ENCODE measurements at regions not wholly inside any gene's neighbourhood (a gene's known extent, or its start where the extent isn't known, plus 50 kb on each side); places are given as distances from the start of the nearest gene placed in this dataset.

GRCh38 chr9:10899509-10899908, 286.7 kb upstream of the PTPRD start:
- no peak overlapping the region for H3K4me3 ChIP-seq (ENCODE audit: low read depth, low read length)
- TF ChIP-seq, protein P1, sequence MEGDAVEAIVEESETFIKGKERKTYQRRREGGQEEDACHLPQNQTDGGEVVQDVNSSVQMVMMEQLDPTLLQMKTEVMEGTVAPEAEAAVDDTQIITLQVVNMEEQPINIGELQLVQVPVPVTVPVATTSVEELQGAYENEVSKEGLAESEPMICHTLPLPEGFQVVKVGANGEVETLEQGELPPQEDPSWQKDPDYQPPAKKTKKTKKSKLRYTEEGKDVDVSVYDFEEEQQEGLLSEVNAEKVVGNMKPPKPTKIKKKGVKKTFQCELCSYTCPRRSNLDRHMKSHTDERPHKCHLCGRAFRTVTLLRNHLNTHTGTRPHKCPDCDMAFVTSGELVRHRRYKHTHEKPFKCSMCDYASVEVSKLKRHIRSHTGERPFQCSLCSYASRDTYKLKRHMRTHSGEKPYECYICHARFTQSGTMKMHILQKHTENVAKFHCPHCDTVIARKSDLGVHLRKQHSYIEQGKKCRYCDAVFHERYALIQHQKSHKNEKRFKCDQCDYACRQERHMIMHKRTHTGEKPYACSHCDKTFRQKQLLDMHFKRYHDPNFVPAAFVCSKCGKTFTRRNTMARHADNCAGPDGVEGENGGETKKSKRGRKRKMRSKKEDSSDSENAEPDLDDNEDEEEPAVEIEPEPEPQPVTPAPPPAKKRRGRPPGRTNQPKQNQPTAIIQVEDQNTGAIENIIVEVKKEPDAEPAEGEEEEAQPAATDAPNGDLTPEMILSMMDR (IDR thresholded peaks at IDR 0.05; ENCODE audit: insufficient read depth, low read depth, low read length), result no peak
- no peaks in the 10 kb centered on the region for H3K27me3 ChIP-seq (ENCODE audit: control insufficient read depth, insufficient read depth, low read length)
- no peaks in the 10 kb centered on the region for H3K36me3 ChIP-seq (ENCODE audit: control insufficient read depth, insufficient read depth, low read length)
- POLR2A ChIA-PET, result no interaction called here
- no peak for DNase-seq (ENCODE audit: low read depth)
- CTCF ChIA-PET, result no interaction called here

GRCh38 chr9:10903969-10904368, 291.2 kb upstream of the PTPRD start:
- ChIA-PET CTCF (no interaction called here), POLR2A (no interaction called here)
- no peak for DNase-seq (ENCODE audit: low read depth)
- Histone ChIP-seq H3K36me3 (ENCODE audit: control insufficient read depth, insufficient read depth, low read length) (no peaks in the 10 kb centered on the region), H3K27me3 (ENCODE audit: control insufficient read depth, insufficient read depth, low read length) (no peaks in the 10 kb centered on the region), H3K4me3 (ENCODE audit: low read depth, low read length) (no peak overlapping the region)
- TF ChIP-seq, protein P1 (IDR thresholded peaks at IDR 0.05; ENCODE audit: insufficient read depth, low read depth, low read length), result no peak

DNA sequence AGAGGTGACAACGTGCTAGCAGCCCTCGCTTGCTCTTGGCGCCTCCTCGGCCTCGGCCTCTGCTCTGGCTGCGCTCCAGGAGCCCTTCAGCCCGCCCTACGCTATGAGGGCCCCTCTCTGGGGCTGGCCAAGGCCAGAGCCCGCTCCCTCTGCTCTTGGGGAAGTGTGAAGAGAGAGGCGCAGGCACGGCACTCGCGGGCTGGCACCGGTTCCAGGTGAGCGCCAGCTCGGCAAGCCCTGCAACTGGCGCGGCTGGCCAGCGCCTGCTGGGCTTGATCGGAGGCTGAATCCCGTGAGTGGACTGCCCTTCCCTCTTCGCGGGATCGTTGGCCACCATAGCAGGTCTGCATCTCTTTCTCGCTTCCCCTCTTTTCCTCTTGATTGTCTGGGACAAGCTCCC, 298.0 kb upstream of the PTPRD start:
- TF ChIP-seq, protein P1 (IDR thresholded peaks at IDR 0.05; ENCODE audit: insufficient read depth, low read depth, low read length), result no peak
- ChIA-PET CTCF (no interaction called here), POLR2A (no interaction called here)
- Histone ChIP-seq H3K36me3 (ENCODE audit: control insufficient read depth, insufficient read depth, low read length) (no peaks in the 10 kb centered on the region), H3K4me3 (ENCODE audit: low read depth, low read length) (no peak overlapping the region), H3K27me3 (ENCODE audit: control insufficient read depth, insufficient read depth, low read length) (no peaks in the 10 kb centered on the region)
- DNase-seq (ENCODE audit: low read depth), result no peak

DNA sequence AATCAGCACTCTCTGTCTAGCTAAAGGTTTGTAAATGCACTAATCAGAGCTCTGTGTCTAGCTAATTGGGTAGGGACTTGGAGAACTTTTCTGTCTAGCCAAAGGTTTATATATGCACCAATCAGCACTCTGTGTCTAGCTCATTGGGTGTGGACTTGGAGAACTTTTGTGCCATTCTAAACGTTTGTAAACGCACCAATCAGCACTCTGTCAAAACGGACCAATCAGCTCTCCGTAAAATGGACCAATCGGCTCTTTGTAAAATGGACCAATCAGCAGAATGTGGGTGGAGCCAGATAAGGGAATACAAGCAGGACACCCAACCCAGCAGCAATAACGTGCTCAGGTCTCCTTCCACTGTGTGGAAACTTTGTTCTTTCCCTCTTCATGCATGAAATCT, 298.6 kb upstream of the PTPRD start:
- Histone ChIP-seq H3K36me3 (ENCODE audit: control insufficient read depth, insufficient read depth, low read length) (no peaks in the 10 kb centered on the region), H3K4me3 (ENCODE audit: low read depth, low read length) (no peak overlapping the region), H3K27me3 (ENCODE audit: control insufficient read depth, insufficient read depth, low read length) (no peaks in the 10 kb centered on the region)
- POLR2A ChIA-PET, result no interaction called here
- TF ChIP-seq, protein P1 (IDR thresholded peaks at IDR 0.05; ENCODE audit: insufficient read depth, low read depth, low read length), result no peak
- CTCF ChIA-PET, result no interaction called here
- no peak for DNase-seq (ENCODE audit: low read depth)

- no peak for DNase-seq (ENCODE audit: low read depth)
- TF ChIP-seq, protein P1 (IDR thresholded peaks at IDR 0.05; ENCODE audit: insufficient read depth, low read depth, low read length), result no peak
- ChIA-PET CTCF (no interaction called here), POLR2A (no interaction called here)
- no peaks in the 10 kb centered on the region for H3K36me3 ChIP-seq (ENCODE audit: control insufficient read depth, insufficient read depth, low read length)
- H3K27me3 ChIP-seq (ENCODE audit: control insufficient read depth, insufficient read depth, low read length), result no peaks in the 10 kb centered on the region
- H3K4me3 ChIP-seq (ENCODE audit: low read depth, low read length), result no peak overlapping the region
Observed at GRCh38 chr9:10917001-10917400, 304.2 kb upstream of the PTPRD start.
